Esophagus squamous epithelium (tissue), 5 donors: ENCODE measurements at regions not wholly inside any gene's neighbourhood (a gene's known extent, or its start where the extent isn't known, plus 50 kb on each side); places are given as distances from the start of the nearest gene placed in this dataset.
A peak's percentile ranks its signal among the peaks of the same experiment; 100 is the strongest.

Experiments used
- DNase-seq: peaks from one replicate; lab custom pipeline; 2025; lab: John Stamatoyannopoulos, UW
- H3K27ac ChIP-seq, 4 donors: fragments of 200-600 bp; sonication (generic); one replicate each; pipeline ENCODE4 v1.5.1; 2016 to 2019; ENCODE audit warnings: mild to moderate bottlenecking in 1 of 4
- H3K27me3 ChIP-seq, 4 donors: fragments of 200-600 bp; sonication (generic); 1 replicate in 3 of 4; 2 replicates in 1 of 4; pipeline versions ENCODE4 v1.5.1 to v1.6.0; 2017 to 2021; ENCODE audit warnings: antibody characterized with exemption in 1 of 4
- H3K36me3 ChIP-seq, 3 donors: fragments of 200-600 bp; sonication (generic); one replicate each; pipeline ENCODE4 v1.5.1; 2016 to 2019
- H3K4me1 ChIP-seq, 3 donors: fragments of 200-600 bp; sonication (generic); one replicate each; pipeline ENCODE4 v1.5.1; 2017 to 2019
- H3K4me3 ChIP-seq, 4 donors: fragments of 200-600 bp; sonication (generic); 1 replicate in 3 of 4; 2 replicates in 1 of 4; pipeline ENCODE4 v1.5.1; 2016 to 2019; ENCODE audit warnings: mild to moderate bottlenecking in 2 of 4, moderate library complexity in 1 of 4
- H3K9me3 ChIP-seq, 3 donors: fragments of 200-600 bp; sonication (generic); one replicate each; pipeline ENCODE4 v1.5.1; 2016 to 2019
- POLR2A ChIP-seq, 4 donors: fragments of 450-650 bp; IDR thresholded peaks; one replicate each; pipeline ENCODE4 v1.6.1; 2017; ENCODE audit warnings: antibody characterized with exemption in 4 of 4, mild to moderate bottlenecking in 4 of 4, moderate library complexity in 3 of 4
- WGBS, 2 donors: methylation state at CpG; one replicate each; pipeline ENCODE4 v1.1.5; 2018; 5-methylcytosine and 5-hydroxymethylcytosine counted together
- intact Hi-C: fragments of 100-400 bp; cut with DNase I; formaldehyde crosslinking; loops from one replicate; pipeline ENCODE4 v1.15.0; 2022
- TF ChIP-seq, protein P1 (sequence below), 6 experiments: fragments of 450-650 bp in 4 of 6; fragments of 200-600 bp in 2 of 6; sonication (generic) in 2 of 6; IDR thresholded peaks; one replicate each; pipeline ENCODE4 v1.5.1; 2016 to 2019; ENCODE audit warnings: antibody characterized with exemption in 6 of 6, mild to moderate bottlenecking in 4 of 6, moderate library complexity in 4 of 6
- donor health status: DM: yes; HTN: yes; CAD: no.

- intact Hi-C loops: no loop called here
- Histone ChIP-seq H3K4me3 (no peak overlapping the region), H3K27me3 (no peaks in the 10 kb centered on the region), H3K9me3 (no peaks in the 10 kb centered on the region), H3K4me1 (no peaks in the 10 kb centered on the region), H3K27ac (no peak overlapping the region), H3K36me3 (no peaks in the 10 kb centered on the region)
- TF ChIP-seq POLR2A (IDR thresholded peaks at IDR 0.05): no peak
- TF ChIP-seq, protein P1, sequence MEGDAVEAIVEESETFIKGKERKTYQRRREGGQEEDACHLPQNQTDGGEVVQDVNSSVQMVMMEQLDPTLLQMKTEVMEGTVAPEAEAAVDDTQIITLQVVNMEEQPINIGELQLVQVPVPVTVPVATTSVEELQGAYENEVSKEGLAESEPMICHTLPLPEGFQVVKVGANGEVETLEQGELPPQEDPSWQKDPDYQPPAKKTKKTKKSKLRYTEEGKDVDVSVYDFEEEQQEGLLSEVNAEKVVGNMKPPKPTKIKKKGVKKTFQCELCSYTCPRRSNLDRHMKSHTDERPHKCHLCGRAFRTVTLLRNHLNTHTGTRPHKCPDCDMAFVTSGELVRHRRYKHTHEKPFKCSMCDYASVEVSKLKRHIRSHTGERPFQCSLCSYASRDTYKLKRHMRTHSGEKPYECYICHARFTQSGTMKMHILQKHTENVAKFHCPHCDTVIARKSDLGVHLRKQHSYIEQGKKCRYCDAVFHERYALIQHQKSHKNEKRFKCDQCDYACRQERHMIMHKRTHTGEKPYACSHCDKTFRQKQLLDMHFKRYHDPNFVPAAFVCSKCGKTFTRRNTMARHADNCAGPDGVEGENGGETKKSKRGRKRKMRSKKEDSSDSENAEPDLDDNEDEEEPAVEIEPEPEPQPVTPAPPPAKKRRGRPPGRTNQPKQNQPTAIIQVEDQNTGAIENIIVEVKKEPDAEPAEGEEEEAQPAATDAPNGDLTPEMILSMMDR (IDR thresholded peaks at IDR 0.05): no peak
- WGBS, 2 donors: 47 to 65% methylated on average over 1 of the region's 1 CpG
- no peak for DNase-seq
Observed at GRCh38 chr13:80633251-80633650, 292.3 kb upstream of the SPRY2 start.

DNA sequence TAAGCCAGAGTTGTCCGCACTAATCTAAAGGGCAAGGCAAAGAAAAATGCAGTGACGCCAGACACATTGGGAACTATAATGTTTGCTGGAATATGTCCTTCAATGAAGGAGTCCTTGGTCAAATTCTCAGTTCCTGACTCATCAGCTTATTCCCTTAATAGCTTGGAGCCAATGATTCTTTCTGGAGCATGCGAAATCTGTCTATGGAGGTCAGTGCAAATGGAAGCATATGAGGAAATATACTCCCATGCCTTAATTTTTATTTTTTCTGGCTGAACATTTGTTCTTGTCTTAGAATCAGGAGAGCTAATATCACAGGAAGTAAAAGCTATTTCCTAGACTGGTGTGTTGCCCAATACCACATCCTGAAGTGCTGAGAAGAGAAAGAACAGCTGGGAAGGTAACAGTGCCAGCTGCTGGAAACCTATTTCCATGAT, 289.8 kb upstream of the SPRY2 start:
- Histone ChIP-seq H3K4me3 (no peak overlapping the region), H3K9me3 (no peaks in the 10 kb centered on the region), H3K27ac (peak overlapping the region in 2 of 4 donors; percentile 12 to 53), H3K4me1 (no peaks in the 10 kb centered on the region), H3K36me3 (no peaks in the 10 kb centered on the region), H3K27me3 (no peaks in the 10 kb centered on the region)
- intact Hi-C loops: no loop called here
- TF ChIP-seq, protein P1 (IDR thresholded peaks at IDR 0.05): no peak
- TF ChIP-seq POLR2A (IDR thresholded peaks at IDR 0.05): no peak
- no peak for DNase-seq
- 80 to 85% methylated on average over 3 of the region's 3 CpGs for WGBS, 2 donors

DNA sequence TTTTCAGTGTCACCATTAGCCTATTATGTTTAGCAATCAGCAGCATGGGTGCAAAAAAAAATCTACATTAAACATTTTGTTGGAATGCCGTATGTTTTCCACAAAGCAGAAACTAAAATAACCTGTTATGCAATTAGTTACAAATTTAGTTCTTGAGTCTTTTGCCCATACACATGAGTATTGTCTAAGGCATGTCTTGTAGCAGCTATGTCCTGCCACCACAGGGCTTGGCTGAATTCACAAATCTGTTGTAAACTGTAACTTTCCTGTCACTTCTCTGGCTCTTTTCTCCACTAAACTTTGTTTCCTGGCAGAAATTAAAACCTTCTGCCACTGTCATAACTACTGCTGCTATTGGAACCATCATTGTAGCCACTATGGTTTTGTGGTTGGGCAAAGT, 277.9 kb upstream of the SPRY2 start:
- Histone ChIP-seq H3K4me3 (no peak overlapping the region), H3K9me3 (no peaks in the 10 kb centered on the region), H3K27ac (no peak overlapping the region), H3K27me3 (no peaks in the 10 kb centered on the region), H3K36me3 (no peaks in the 10 kb centered on the region), H3K4me1 (no peaks in the 10 kb centered on the region)
- no peak for TF ChIP-seq POLR2A (IDR thresholded peaks at IDR 0.05)
- TF ChIP-seq, protein P1 (IDR thresholded peaks at IDR 0.05): no peak
- intact Hi-C loops: no loop called here
- no peak for DNase-seq
- 0 to 54% methylated on average over 1 of the region's 1 CpG for WGBS, 2 donors

GRCh38 chr13:80612804-80613203, 271.9 kb upstream of the SPRY2 start:
- intact Hi-C loops: no loop called here
- Histone ChIP-seq H3K9me3 (no peaks in the 10 kb centered on the region), H3K4me3 (no peak overlapping the region), H3K4me1 (no peaks in the 10 kb centered on the region), H3K27ac (no peak overlapping the region), H3K27me3 (no peaks in the 10 kb centered on the region), H3K36me3 (no peaks in the 10 kb centered on the region)
- no peak for TF ChIP-seq POLR2A (IDR thresholded peaks at IDR 0.05)
- TF ChIP-seq, protein P1 (IDR thresholded peaks at IDR 0.05): no peak
- no peak for DNase-seq
- 68 to 90% methylated on average over 5 to 6 of the region's 6 CpGs for whole genome bisulfite sequencing, 2 donors

GRCh38 chr13:80611310-80611709, 270.4 kb upstream of the SPRY2 start:
- H3K27ac ChIP-seq: no peak overlapping the region
- no peaks in the 10 kb centered on the region for H3K4me1 ChIP-seq
- H3K27me3 ChIP-seq: no peaks in the 10 kb centered on the region
- TF ChIP-seq, protein P1 (IDR thresholded peaks at IDR 0.05): no peak
- no peak for TF ChIP-seq POLR2A (IDR thresholded peaks at IDR 0.05)
- intact Hi-C loops: no loop called here
- no peaks in the 10 kb centered on the region for H3K36me3 ChIP-seq
- DNase-seq: no peak
- H3K4me3 ChIP-seq: no peak overlapping the region
- 94 to 96% methylated on average over 1 of the region's 1 CpG for whole genome bisulfite sequencing, 2 donors
- no peaks in the 10 kb centered on the region for H3K9me3 ChIP-seq
